CD4-positive, alpha-beta T cell treated with Interferon alpha-2 for 1 hour (primary cell): ENCODE measurements at regions not wholly inside any gene's neighbourhood (a gene's known extent, or its start where the extent isn't known, plus 50 kb on each side); places are given as distances from the start of the nearest gene placed in this dataset.

ENCODE experiments used
- DNase-seq, 2 donors: peaks; one replicate each; pipeline ENCODE4 v3.0.0-alpha.2; 2020 to 2022

- peak in 1 of 2 donors; percentile 49 for DNase-seq
Measured at GRCh38 chr6:14729129-14729871, 516.6 kb upstream of the JARID2 start.

- DNase-seq = no peak
Measured at GRCh38 chr6:14730654-14731053, 515.2 kb upstream of the JARID2 start.

- DNase-seq = no peak
Measured at GRCh38 chr6:14731611-14732010, 514.3 kb upstream of the JARID2 start.

GRCh38 chr6:14732226-14732843, 513.5 kb upstream of the JARID2 start:
- no peak for DNase-seq

GRCh38 chr6:14732844-14733757, 512.8 kb upstream of the JARID2 start:
- peak in 1 of 2 donors; percentile 51 for DNase-seq

GRCh38 chr6:14734052-14734415, 511.8 kb upstream of the JARID2 start:
- no peak for DNase-seq

- peak; percentile 53 to 70 for DNase-seq
Measured at GRCh38 chr6:14734416-14735340, 511.2 kb upstream of the JARID2 start.

- DNase-seq = no peak
Measured at GRCh38 chr6:14735956-14736486, 509.8 kb upstream of the JARID2 start.

- DNase-seq = no peak
Measured at GRCh38 chr6:14736554-14736953, 509.3 kb upstream of the JARID2 start.

GRCh38 chr6:14738497-14738896, 507.4 kb upstream of the JARID2 start:
- DNase-seq = no peak

- peak in 1 of 2 donors; percentile 33 for DNase-seq
Measured at GRCh38 chr6:14738933-14739332, 506.9 kb upstream of the JARID2 start.

- DNase-seq = no peak
Measured at GRCh38 chr6:14739827-14740226, 506.0 kb upstream of the JARID2 start.

- no peak for DNase-seq
Measured at GRCh38 chr6:14742171-14742570, 503.7 kb upstream of the JARID2 start.

- no peak for DNase-seq
Measured at GRCh38 chr6:14742680-14743079, 503.2 kb upstream of the JARID2 start.

GRCh38 chr6:14743144-14743473, 502.8 kb upstream of the JARID2 start:
- no peak for DNase-seq

- peak; percentile 34 to 77 for DNase-seq
Measured at GRCh38 chr6:14743474-14744211, 502.2 kb upstream of the JARID2 start.

- DNase-seq = no peak
Measured at GRCh38 chr6:14744212-14744556, 501.7 kb upstream of the JARID2 start.

- no peak for DNase-seq
Measured at GRCh38 chr6:14746139-14746837, 499.6 kb upstream of the JARID2 start.

- DNase-seq = no peak
Measured at GRCh38 chr6:14747881-14748520, 497.9 kb upstream of the JARID2 start.

GRCh38 chr6:14748679-14749078, 497.2 kb upstream of the JARID2 start:
- DNase-seq = no peak
